OCI-LY7 (cell line): ENCODE measurements at regions not wholly inside any gene's neighbourhood (a gene's known extent, or its start where the extent isn't known, plus 50 kb on each side); places are given as distances from the start of the nearest gene placed in this dataset.

Experiments used
- EZH2phosphoT487 ChIP-seq: fragments of 200-600 bp; sonication (generic); IDR thresholded peaks from 2 replicates; pipeline ENCODE4 v1.6.1; 2018; ENCODE audit warnings: low read depth, borderline replicate concordance, mild to moderate bottlenecking, mixed run types, antibody characterized with exemption, low read length, moderate library complexity, mixed read lengths
- TF ChIP-seq, protein P1 (sequence below): fragments of 200-600 bp; sonication (generic); conservative IDR thresholded peaks from 2 replicates; pipeline ENCODE4 v1.5.1; 2014; ENCODE audit warnings: mild to moderate bottlenecking, antibody characterized with exemption, low read length, moderate library complexity, mixed read lengths

DNA sequence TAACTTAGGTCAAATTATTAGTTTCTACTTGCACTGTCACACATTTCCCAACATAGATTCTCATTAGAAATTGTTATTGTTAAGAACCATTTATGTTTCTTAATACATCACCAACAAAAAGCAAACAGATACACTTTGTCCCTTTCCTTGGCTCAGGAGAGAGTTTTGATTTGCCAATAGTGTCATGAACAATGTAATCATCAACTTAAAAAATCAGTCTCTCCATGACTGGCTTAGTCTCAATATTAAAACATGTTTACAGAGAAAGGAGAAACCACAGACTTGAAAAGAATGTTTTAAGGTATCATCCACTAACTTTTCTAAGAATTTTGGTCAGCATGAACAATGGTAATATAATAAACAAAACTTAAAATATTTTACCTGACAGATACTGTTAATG lies 416.5 kb upstream of the KCNH7 start:
- TF ChIP-seq, protein P1, sequence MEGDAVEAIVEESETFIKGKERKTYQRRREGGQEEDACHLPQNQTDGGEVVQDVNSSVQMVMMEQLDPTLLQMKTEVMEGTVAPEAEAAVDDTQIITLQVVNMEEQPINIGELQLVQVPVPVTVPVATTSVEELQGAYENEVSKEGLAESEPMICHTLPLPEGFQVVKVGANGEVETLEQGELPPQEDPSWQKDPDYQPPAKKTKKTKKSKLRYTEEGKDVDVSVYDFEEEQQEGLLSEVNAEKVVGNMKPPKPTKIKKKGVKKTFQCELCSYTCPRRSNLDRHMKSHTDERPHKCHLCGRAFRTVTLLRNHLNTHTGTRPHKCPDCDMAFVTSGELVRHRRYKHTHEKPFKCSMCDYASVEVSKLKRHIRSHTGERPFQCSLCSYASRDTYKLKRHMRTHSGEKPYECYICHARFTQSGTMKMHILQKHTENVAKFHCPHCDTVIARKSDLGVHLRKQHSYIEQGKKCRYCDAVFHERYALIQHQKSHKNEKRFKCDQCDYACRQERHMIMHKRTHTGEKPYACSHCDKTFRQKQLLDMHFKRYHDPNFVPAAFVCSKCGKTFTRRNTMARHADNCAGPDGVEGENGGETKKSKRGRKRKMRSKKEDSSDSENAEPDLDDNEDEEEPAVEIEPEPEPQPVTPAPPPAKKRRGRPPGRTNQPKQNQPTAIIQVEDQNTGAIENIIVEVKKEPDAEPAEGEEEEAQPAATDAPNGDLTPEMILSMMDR, result no peak
- TF ChIP-seq EZH2phosphoT487, result no peak
